HEK293T (cell line): ENCODE measurements at regions not wholly inside any gene's neighbourhood (a gene's known extent, or its start where the extent isn't known, plus 50 kb on each side); places are given as distances from the start of the nearest gene placed in this dataset.

Experiments used
- FOXM1 ChIP-seq: fragments of 450-650 bp; IDR thresholded peaks from 2 replicates; pipeline ENCODE4 v1.6.1; 2017; ENCODE audit warnings: mild to moderate bottlenecking, borderline replicate concordance
- L3MBTL2 ChIP-seq: fragments of 450-650 bp; conservative IDR thresholded peaks from 2 replicates; pipeline ENCODE4 v1.6.1; 2016; ENCODE audit warnings: mild to moderate bottlenecking
- ZNF384 ChIP-seq: fragments of 450-650 bp; IDR thresholded peaks from 2 replicates; pipeline ENCODE4 v1.6.1; 2016
- TF ChIP-seq, protein P1 (sequence below): fragments of 450-650 bp; IDR thresholded peaks from 2 replicates; pipeline ENCODE4 v1.6.1; 2016

DNA sequence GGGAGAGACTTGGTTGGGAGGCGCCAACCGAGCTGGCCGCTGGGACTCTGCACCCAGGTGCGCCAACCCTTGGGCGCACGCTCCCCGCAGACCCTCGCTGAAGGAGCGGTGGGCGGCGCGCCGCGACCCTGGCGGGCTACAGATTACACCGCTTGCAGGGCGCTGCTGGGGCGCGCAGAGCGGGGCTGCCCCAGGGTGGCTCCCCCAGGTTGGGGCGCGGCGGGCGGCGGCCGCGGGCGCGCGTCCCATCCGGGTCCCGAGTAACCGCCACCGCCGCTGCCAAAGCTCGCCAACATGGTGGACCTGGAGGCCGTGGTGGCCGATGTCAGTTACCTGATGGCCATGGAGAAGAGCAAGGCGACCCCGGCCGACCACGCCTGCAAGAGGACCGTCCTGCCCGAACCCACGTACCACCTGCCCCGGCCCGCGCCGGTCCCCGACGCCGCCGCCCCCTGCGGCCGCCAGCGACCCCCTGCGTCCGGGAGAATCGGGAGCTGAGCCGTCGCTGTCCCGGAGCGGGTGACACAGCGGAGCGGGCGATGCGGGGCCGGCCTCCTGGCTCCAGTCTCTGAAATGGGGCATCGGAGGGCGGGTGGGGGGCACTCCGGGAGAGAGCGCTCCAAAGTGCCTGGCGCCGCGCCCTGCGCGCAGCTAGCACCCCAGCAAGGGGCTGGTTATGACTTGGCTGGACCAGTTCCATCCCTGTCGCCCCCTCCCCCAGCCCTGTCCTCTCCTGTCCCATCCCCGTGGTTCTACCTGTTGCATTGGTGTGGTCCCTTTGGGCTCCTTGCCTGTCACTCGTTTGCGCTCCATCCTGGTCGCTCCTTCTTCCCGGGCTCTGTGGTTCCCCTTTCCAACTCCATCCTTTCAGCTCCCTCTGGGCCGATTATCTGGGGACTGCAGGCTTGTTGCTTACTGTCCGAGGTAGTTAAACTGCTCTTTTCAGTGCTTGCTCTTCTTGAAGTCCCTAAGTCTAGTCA lies 143.3 kb upstream of the GRK3 start:
- TF ChIP-seq, protein P1, sequence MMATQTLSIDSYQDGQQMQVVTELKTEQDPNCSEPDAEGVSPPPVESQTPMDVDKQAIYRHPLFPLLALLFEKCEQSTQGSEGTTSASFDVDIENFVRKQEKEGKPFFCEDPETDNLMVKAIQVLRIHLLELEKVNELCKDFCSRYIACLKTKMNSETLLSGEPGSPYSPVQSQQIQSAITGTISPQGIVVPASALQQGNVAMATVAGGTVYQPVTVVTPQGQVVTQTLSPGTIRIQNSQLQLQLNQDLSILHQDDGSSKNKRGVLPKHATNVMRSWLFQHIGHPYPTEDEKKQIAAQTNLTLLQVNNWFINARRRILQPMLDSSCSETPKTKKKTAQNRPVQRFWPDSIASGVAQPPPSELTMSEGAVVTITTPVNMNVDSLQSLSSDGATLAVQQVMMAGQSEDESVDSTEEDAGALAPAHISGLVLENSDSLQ, result no peak
- no peak for TF ChIP-seq FOXM1
- TF ChIP-seq L3MBTL2, result no peak
- TF ChIP-seq ZNF384, result no peak
